Tibial nerve (tissue), 3 donors: ENCODE measurements at regions not wholly inside any gene's neighbourhood (a gene's known extent, or its start where the extent isn't known, plus 50 kb on each side); places are given as distances from the start of the nearest gene placed in this dataset.

Source experiments
- POLR2A ChIP-seq, 2 donors: fragments of 450-650 bp; IDR thresholded peaks; one replicate each; pipeline ENCODE4 v1.6.1; 2017; ENCODE audit warnings: antibody characterized with exemption in 2 of 2, mild to moderate bottlenecking in 2 of 2, moderate library complexity in 2 of 2
- TF ChIP-seq, protein P1 (sequence below), 5 experiments: fragments of 200-600 bp in 3 of 5; fragments of 450-650 bp in 2 of 5; sonication (generic) in 3 of 5; IDR thresholded peaks; one replicate each; pipeline ENCODE4 v1.5.1; 2016 to 2019; ENCODE audit warnings: antibody characterized with exemption in 5 of 5, mild to moderate bottlenecking in 3 of 5, moderate library complexity in 2 of 5

DNA sequence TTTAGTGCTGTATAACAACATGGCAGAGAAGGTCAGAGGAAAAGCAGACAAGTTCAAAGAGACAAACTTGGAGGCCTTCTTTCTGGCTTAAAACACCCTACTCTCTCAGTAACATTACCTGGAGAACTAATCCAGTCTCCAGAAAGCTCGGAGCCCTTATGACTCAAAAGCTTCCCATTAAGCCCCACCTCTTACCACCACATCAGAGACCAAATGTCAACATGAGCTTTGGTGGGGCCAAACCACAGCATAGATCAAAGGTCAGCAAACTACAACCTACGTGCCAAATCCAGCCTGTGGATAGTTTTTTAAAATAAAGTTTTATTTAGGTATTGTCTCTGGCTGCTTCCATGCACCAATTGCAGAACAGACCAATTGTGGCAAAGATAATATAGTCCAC lies 589.9 kb downstream of the DNAH5 start:
- TF ChIP-seq, protein P1, sequence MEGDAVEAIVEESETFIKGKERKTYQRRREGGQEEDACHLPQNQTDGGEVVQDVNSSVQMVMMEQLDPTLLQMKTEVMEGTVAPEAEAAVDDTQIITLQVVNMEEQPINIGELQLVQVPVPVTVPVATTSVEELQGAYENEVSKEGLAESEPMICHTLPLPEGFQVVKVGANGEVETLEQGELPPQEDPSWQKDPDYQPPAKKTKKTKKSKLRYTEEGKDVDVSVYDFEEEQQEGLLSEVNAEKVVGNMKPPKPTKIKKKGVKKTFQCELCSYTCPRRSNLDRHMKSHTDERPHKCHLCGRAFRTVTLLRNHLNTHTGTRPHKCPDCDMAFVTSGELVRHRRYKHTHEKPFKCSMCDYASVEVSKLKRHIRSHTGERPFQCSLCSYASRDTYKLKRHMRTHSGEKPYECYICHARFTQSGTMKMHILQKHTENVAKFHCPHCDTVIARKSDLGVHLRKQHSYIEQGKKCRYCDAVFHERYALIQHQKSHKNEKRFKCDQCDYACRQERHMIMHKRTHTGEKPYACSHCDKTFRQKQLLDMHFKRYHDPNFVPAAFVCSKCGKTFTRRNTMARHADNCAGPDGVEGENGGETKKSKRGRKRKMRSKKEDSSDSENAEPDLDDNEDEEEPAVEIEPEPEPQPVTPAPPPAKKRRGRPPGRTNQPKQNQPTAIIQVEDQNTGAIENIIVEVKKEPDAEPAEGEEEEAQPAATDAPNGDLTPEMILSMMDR (IDR thresholded peaks at IDR 0.05) = no peak
- no peak for TF ChIP-seq POLR2A (IDR thresholded peaks at IDR 0.05)
